Spleen (tissue), 11 donors: ENCODE measurements at regions not wholly inside any gene's neighbourhood (a gene's known extent, or its start where the extent isn't known, plus 50 kb on each side); places are given as distances from the start of the nearest gene placed in this dataset.

Experiments
- DNase-seq: peaks from one replicate; pipeline ENCODE4 v3.0.0-alpha.2; 2020
- H3K27ac ChIP-seq, 8 donors: fragments of 200-600 bp; sonication (generic) in 7 of 8; 1 replicate in 4 of 8; 2 replicates in 4 of 8; pipeline versions ENCODE4 v1.5.0 to v1.8.0; 2016 to 2021; ENCODE audit warnings: inconsistent platforms in 4 of 8, mild to moderate bottlenecking in 4 of 8, moderate library complexity in 1 of 8
- H3K27me3 ChIP-seq, 7 donors: fragments of 200-600 bp; sonication (generic) in 6 of 7; replicated peaks in 1 of 7; 1 replicate in 4 of 7; 2 replicates in 3 of 7; pipeline versions ENCODE4 v1.5.0 to v1.8.0; 2016 to 2021; ENCODE audit warnings: inconsistent platforms in 3 of 7, mild to moderate bottlenecking in 1 of 7
- H3K36me3 ChIP-seq, 6 donors: fragments of 200-600 bp; sonication (generic) in 5 of 6; 1 replicate in 4 of 6; 2 replicates in 2 of 6; pipeline versions ENCODE4 v1.5.0 to v1.8.0; 2016 to 2021; ENCODE audit warnings: inconsistent platforms in 2 of 6
- H3K4me1 ChIP-seq, 6 donors: fragments of 200-600 bp; sonication (generic) in 5 of 6; 1 replicate in 3 of 6; 2 replicates in 3 of 6; pipeline versions ENCODE4 v1.5.0 to v1.8.0; 2016 to 2021; ENCODE audit warnings: inconsistent platforms in 3 of 6
- H3K4me3 ChIP-seq, 8 donors: fragments of 200-600 bp; sonication (generic) in 7 of 8; 1 replicate in 4 of 8; 2 replicates in 4 of 8; pipeline versions ENCODE4 v1.5.0 to v1.8.0; 2016 to 2021; ENCODE audit warnings: inconsistent platforms in 4 of 8, mild to moderate bottlenecking in 4 of 8, moderate library complexity in 2 of 8
- H3K9me3 ChIP-seq, 8 donors: fragments of 200-600 bp; sonication (generic) in 7 of 8; 1 replicate in 4 of 8; 2 replicates in 4 of 8; pipeline versions ENCODE4 v1.5.0 to v1.8.0; 2016 to 2021; ENCODE audit warnings: inconsistent platforms in 4 of 8
- POLR2A ChIP-seq, 3 donors: fragments of 450-650 bp; IDR thresholded peaks; one replicate each; pipeline ENCODE4 v1.5.1; 2017; ENCODE audit warnings: antibody characterized with exemption in 3 of 3, mild to moderate bottlenecking in 1 of 3
- POLR2AphosphoS5 ChIP-seq, 3 donors: sonication (generic); formaldehyde crosslinking; IDR thresholded peaks; one replicate each; pipeline ENCODE4 v1.5.1; 2017; ENCODE audit warnings: antibody characterized with exemption in 3 of 3
- WGBS, 5 donors: extraction: QIAGEN DNeasy Blood & Tissue Kit in 3 of 5; methylation state at CpG; one replicate each; pipeline versions ENCODE4 v1.1.5 to v1.1.7; 2013 to 2018; 5-methylcytosine and 5-hydroxymethylcytosine counted together
- intact Hi-C: fragments of 100-400 bp; cut with DNase I; formaldehyde crosslinking; loops from one replicate; pipeline ENCODE4 v1.15.0; 2023; ENCODE audit warnings: low total_unique reads
- TF ChIP-seq, protein P1 (sequence below), 11 experiments: fragments of 200-600 bp in 7 of 11; fragments of 450-650 bp in 4 of 11; sonication (generic) in 4 of 11; IDR thresholded peaks in 8 of 11; conservative IDR thresholded peaks in 3 of 11; 1 replicate in 7 of 11; 2 replicates in 4 of 11; pipeline versions ENCODE4 v1.4.0 to v1.8.0; 2016 to 2021; ENCODE audit warnings: antibody characterized with exemption in 11 of 11, inconsistent platforms in 4 of 11, mild to moderate bottlenecking in 1 of 11
- donor health status: healthy with polysubstance abuse.
- donor health status: DM: no; HTN: no; CAD: no; lungs with moderate emphysema.
- donor health status: DM: no; HTN: no; CAD: no.
- donor health status: Bipolar disorder and iron deficiency.
- donor health status: healthy.
- donor health status: DM: no; HTN: no; CAD: no.
- donor health status: DM: yes; HTN: yes; CAD: no.

DNA sequence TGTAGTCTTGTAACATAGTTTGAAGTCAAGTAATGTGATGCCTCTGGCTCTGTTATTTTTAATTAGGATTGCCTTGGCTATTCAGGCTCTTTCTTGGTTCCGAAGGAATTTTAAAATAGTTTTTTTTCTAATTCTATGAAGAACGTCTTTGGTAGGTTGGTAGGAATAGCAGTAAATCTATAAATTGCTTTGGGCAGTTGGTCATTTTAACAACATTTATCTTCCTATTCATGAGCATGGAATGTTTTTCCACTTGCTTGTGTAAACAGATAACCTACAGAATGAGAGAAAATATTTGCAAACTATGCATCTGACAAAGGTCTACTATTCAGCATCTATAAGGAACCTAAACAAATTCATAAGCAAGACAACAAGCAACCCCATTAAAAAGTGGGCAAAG, 173.2 kb upstream of the TRPC7 start:
- no peak overlapping the region for H3K27ac ChIP-seq
- H3K36me3 ChIP-seq: no peaks in the 10 kb centered on the region
- no peak overlapping the region for H3K4me3 ChIP-seq
- no peaks in the 10 kb centered on the region for H3K27me3 ChIP-seq
- WGBS, 5 donors: 87 to 93% (median 89%) methylated on average over 2 of the region's 2 CpGs
- no peaks in the 10 kb centered on the region for H3K4me1 ChIP-seq
- intact Hi-C loops: no loop called here
- TF ChIP-seq POLR2A (IDR thresholded peaks at IDR 0.05) (no peak), POLR2AphosphoS5 (IDR thresholded peaks at IDR 0.05) (no peak)
- TF ChIP-seq, protein P1, sequence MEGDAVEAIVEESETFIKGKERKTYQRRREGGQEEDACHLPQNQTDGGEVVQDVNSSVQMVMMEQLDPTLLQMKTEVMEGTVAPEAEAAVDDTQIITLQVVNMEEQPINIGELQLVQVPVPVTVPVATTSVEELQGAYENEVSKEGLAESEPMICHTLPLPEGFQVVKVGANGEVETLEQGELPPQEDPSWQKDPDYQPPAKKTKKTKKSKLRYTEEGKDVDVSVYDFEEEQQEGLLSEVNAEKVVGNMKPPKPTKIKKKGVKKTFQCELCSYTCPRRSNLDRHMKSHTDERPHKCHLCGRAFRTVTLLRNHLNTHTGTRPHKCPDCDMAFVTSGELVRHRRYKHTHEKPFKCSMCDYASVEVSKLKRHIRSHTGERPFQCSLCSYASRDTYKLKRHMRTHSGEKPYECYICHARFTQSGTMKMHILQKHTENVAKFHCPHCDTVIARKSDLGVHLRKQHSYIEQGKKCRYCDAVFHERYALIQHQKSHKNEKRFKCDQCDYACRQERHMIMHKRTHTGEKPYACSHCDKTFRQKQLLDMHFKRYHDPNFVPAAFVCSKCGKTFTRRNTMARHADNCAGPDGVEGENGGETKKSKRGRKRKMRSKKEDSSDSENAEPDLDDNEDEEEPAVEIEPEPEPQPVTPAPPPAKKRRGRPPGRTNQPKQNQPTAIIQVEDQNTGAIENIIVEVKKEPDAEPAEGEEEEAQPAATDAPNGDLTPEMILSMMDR (IDR thresholded peaks at IDR 0.05 in 8 of 11, conservative IDR thresholded peaks at IDR 0.05 in 3 of 11): no peak
- H3K9me3 ChIP-seq: no peaks in the 10 kb centered on the region
- no peak for DNase-seq

DNA sequence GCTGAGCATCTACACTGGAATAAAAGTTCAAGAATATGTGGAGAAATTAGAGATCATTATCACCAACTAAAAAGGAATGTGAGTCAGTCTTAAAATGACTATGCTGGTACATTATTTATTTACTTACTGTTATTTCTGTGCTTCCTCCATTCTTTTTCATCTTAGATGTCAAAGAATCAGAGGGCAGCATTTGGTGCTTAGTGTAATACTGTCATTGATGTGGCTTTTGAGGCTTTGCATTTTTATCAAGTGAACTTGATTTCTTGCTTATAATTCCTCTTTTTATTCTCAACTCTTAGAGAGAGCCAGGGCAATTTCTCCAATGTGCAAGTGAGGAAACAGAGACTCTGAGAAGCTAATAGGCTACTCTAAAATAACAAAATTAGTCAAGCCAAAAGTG, 163.7 kb upstream of the TRPC7 start:
- Histone ChIP-seq H3K27me3 (no peaks in the 10 kb centered on the region), H3K27ac (no peak overlapping the region), H3K9me3 (no peaks in the 10 kb centered on the region), H3K36me3 (no peaks in the 10 kb centered on the region), H3K4me1 (no peaks in the 10 kb centered on the region), H3K4me3 (no peak overlapping the region)
- TF ChIP-seq POLR2A (IDR thresholded peaks at IDR 0.05) (no peak), POLR2AphosphoS5 (IDR thresholded peaks at IDR 0.05) (no peak)
- TF ChIP-seq, protein P1 (IDR thresholded peaks at IDR 0.05 in 8 of 11, conservative IDR thresholded peaks at IDR 0.05 in 3 of 11): no peak
- intact Hi-C loops: no loop called here
- no peak for DNase-seq

DNA sequence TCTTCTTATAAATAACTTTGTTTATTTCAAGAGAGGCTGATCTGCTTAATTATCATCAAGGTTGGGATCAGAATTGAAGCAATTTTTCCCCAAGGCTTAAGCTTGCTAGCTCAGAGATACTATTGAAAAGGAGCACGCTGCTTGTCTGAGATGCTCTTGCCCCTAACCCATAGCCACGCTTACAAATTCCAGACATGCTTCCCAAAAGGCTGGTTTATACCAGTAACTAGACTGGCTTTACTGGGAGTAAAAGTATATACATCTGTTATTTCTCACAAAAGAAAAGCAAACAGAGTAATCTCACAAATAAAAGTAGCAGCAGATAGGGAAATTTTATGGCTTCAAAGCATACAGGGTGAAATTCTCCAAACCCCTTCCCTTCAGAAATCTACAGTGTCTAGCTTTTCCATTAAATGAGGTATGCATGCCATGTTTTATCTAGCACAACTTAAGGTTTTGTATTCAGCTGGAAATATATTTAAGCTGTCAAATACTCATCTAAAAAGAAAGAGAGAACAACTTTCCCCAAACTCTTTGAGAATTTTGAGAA, 163.2 kb upstream of the TRPC7 start:
- Histone ChIP-seq H3K4me1 (no peaks in the 10 kb centered on the region), H3K36me3 (no peaks in the 10 kb centered on the region), H3K9me3 (no peaks in the 10 kb centered on the region), H3K27me3 (no peaks in the 10 kb centered on the region), H3K27ac (no peak overlapping the region), H3K4me3 (no peak overlapping the region)
- TF ChIP-seq POLR2AphosphoS5 (IDR thresholded peaks at IDR 0.05) (no peak), POLR2A (IDR thresholded peaks at IDR 0.05) (no peak)
- TF ChIP-seq, protein P1 (IDR thresholded peaks at IDR 0.05 in 8 of 11, conservative IDR thresholded peaks at IDR 0.05 in 3 of 11): no peak
- intact Hi-C loops: no loop called here
- DNase-seq: no peak
- 85 to 93% (median 91%) methylated on average over 2 of the region's 2 CpGs for WGBS, 5 donors

DNA sequence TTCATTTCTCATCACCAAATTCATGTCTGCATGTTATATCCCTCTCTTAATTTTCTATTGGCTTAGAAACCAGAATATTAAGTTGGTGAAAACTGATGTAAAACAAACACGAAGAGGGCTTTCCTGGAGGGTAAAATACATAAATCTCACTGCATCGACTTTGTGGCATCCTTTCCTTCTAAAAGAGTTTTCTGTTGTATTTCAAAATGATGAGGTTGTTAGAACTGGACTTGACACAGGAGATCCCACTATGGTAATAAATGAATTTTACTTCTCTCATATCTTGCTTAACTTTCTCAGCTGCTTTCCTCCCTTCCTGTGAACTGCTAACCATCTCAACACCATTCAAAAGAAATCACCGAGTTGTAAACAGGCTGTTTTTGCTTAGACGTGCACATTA, 162.0 kb upstream of the TRPC7 start:
- Histone ChIP-seq H3K4me3 (no peak overlapping the region), H3K27ac (no peak overlapping the region), H3K4me1 (no peaks in the 10 kb centered on the region), H3K36me3 (no peaks in the 10 kb centered on the region), H3K9me3 (no peaks in the 10 kb centered on the region), H3K27me3 (no peaks in the 10 kb centered on the region)
- DNase-seq: no peak
- TF ChIP-seq POLR2AphosphoS5 (IDR thresholded peaks at IDR 0.05): no peak
- WGBS, 5 donors: 58 to 73% (median 66%) methylated on average over 4 of the region's 4 CpGs
- intact Hi-C loops: no loop called here

DNA sequence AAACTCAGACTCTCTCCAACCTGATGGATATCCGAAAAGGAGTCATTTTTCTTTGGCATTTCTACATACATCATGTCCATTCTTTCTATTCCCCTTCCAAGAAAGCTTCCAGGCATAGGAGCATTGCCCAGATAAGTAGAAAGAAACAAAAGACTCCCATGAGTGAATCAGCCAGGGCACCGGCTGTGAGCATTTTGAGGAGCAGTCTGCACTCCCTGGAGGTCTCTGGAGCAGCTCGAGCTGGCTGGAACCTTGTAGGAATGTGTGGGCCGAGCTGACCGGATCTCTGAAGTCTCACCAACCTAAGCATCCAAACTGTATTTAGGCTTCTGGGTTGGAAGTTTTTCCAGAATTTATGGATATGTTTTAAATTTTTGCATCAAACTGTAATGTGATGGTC, 161.4 kb upstream of the TRPC7 start:
- H3K4me1 ChIP-seq: no peaks in the 10 kb centered on the region
- H3K4me3 ChIP-seq: no peak overlapping the region
- no peak overlapping the region for H3K27ac ChIP-seq
- WGBS, 5 donors: 61 to 79% (median 76%) methylated on average over 5 of the region's 5 CpGs
- intact Hi-C loops: no loop called here
- TF ChIP-seq, protein P1 (IDR thresholded peaks at IDR 0.05 in 8 of 11, conservative IDR thresholded peaks at IDR 0.05 in 3 of 11): no peak
- TF ChIP-seq POLR2A (IDR thresholded peaks at IDR 0.05) (no peak), POLR2AphosphoS5 (IDR thresholded peaks at IDR 0.05) (no peak)
- H3K9me3 ChIP-seq: no peaks in the 10 kb centered on the region
- H3K36me3 ChIP-seq: no peaks in the 10 kb centered on the region
- DNase-seq: no peak
- no peaks in the 10 kb centered on the region for H3K27me3 ChIP-seq
